GM12878 (cell line): ENCODE measurements at regions not wholly inside any gene's neighbourhood (a gene's known extent, or its start where the extent isn't known, plus 50 kb on each side); places are given as distances from the start of the nearest gene placed in this dataset.

ENCODE experiments used
- ATAC-seq: fragments of 200-7000 bp; cut with Tn5 transposase; 3 replicates; pipeline ENCODE4 v1.9.1; 2020; ENCODE audit warnings: mild to moderate bottlenecking, moderate library complexity
- BruUV-seq: library from RNA; stranded (reverse); fragments of 400-500 nt; replicated peaks from 2 replicates; lab custom pipeline; 2021; lab: Mats Ljungman, UMichigan
- CTCF ChIA-PET: fragments of 300-600 bp; sonication (Branson Sonifier 250); formaldehyde crosslinking; extraction: SDS; loops from one replicate; lab custom pipeline; 2021; ENCODE audit warnings: inconsistent platforms; lab: Yijun Ruan, JAX
- POLR2A ChIA-PET: fragments of 350-600 bp; formaldehyde crosslinking; extraction: SDS; loops from one replicate; lab custom pipeline; 2021; ENCODE audit warnings: inconsistent platforms; lab: Charles Lee
- RAD21 ChIA-PET: fragments of 300-600 bp; sonication (Branson Sonifier 250); formaldehyde crosslinking; loops from one replicate; lab custom pipeline; 2023; ENCODE audit warnings: antibody characterized with exemption; ENCODE audit not compliant: unreplicated experiment; lab: Charles Lee
- SMC1A ChIA-PET: fragments of 300-600 bp; sonication (Branson Sonifier 250); formaldehyde crosslinking; loops from one replicate; lab custom pipeline; 2023; ENCODE audit not compliant: unreplicated experiment, uncharacterized antibody; lab: Charles Lee
- DNase-seq: peaks from one replicate; pipeline ENCODE4 v3.0.0-alpha.2; 2011; ENCODE audit warnings: low read depth, low spot score
- FAIRE-seq: peaks from 3 replicates; lab custom pipeline; 2011; peaks lifted over from hg19 to GRCh38; lab: Jason Lieb, UNC
- H2AFZ ChIP-seq: 2 replicates; pipeline ENCODE4 v1.6.0; 2011; ENCODE audit warnings: low read depth, low read length, control low read depth; ENCODE audit not compliant: control insufficient read depth
- H3K27ac ChIP-seq: 2 replicates; pipeline ENCODE4 v1.5.1; 2011; ENCODE audit warnings: control low read depth; ENCODE audit not compliant: control insufficient read depth, insufficient read depth
- H3K27me3 ChIP-seq, 2 experiments: replicated peaks in 1 of 2; 2 replicates each; pipeline versions ENCODE4 v1.6.0 to v1.6.1; 2011; ENCODE audit warnings: low read length in 1 of 2; ENCODE audit not compliant: control insufficient read depth in 2 of 2, insufficient read depth in 2 of 2
- H3K36me3 ChIP-seq, 2 experiments: 2 replicates each; pipeline ENCODE4 v1.5.1; 2011; ENCODE audit warnings: low read length in 1 of 2; ENCODE audit not compliant: control insufficient read depth in 2 of 2, insufficient read depth in 2 of 2
- H3K4me1 ChIP-seq: 2 replicates; pipeline ENCODE4 v1.6.1; 2011; ENCODE audit warnings: mild to moderate bottlenecking, low read length, moderate library complexity, mixed read lengths; ENCODE audit not compliant: control insufficient read depth, insufficient read depth
- H3K4me2 ChIP-seq: 2 replicates; pipeline ENCODE4 v1.6.0; 2011; ENCODE audit warnings: control low read depth; ENCODE audit not compliant: control insufficient read depth, insufficient read depth
- H3K4me3 ChIP-seq: fragments of 200-600 bp; sonication (generic); 2 replicates; pipeline ENCODE4 v1.5.1; 2016
- H3K79me2 ChIP-seq: 2 replicates; pipeline ENCODE4 v1.6.0; 2011; ENCODE audit warnings: low read length; ENCODE audit not compliant: control insufficient read depth, insufficient read depth
- H3K9ac ChIP-seq: 2 replicates; pipeline ENCODE4 v1.8.0; 2011; ENCODE audit warnings: low read length, control low read depth, mixed read lengths; ENCODE audit not compliant: control insufficient read depth, insufficient read depth
- H3K9me3 ChIP-seq: replicated peaks from 3 replicates; pipeline ENCODE4 v1.5.1; 2011; ENCODE audit warnings: mild to moderate bottlenecking, low read length; ENCODE audit not compliant: control insufficient read depth, insufficient read depth
- H4K20me1 ChIP-seq: 2 replicates; pipeline ENCODE4 v1.6.0; 2011; ENCODE audit not compliant: control insufficient read depth, insufficient read depth
- CEBPB ChIP-seq, 2 experiments: fragments of 150-350 bp in 1 of 2; IDR thresholded peaks; 2 replicates each; pipeline ENCODE4 v1.6.1; 2012 to 2014; ENCODE audit warnings: low read depth in 2 of 2, low read length in 2 of 2, borderline replicate concordance in 1 of 2, inconsistent platforms in 1 of 2
- CHD1 ChIP-seq: IDR thresholded peaks from 2 replicates; pipeline ENCODE4 v1.6.1; 2012; ENCODE audit warnings: low read depth, low read length, improper control_type of control experiment
- CTCF ChIP-seq, 3 experiments: IDR thresholded peaks in 2 of 3; conservative IDR thresholded peaks in 1 of 3; 2 replicates each; pipeline ENCODE4 v1.5.1; 2011; ENCODE audit warnings: low read depth in 3 of 3, low read length in 3 of 3, mild to moderate bottlenecking in 3 of 3, control low read depth in 2 of 3, moderate library complexity in 2 of 3, inconsistent platforms in 1 of 3, mixed read lengths in 1 of 3; ENCODE audit not compliant: control insufficient read depth in 2 of 3, insufficient read depth in 1 of 3; ENCODE audit errors: extremely low read depth in 1 of 3
- GABPA ChIP-seq: IDR thresholded peaks from 2 replicates; pipeline ENCODE4 v1.6.1; 2014; ENCODE audit warnings: antibody characterized with exemption, low read depth, mild to moderate bottlenecking, inconsistent platforms
- HDAC2 ChIP-seq: fragments of 200-600 bp; sonication (generic); IDR thresholded peaks from 2 replicates; pipeline ENCODE4 v1.6.1; 2017
- HDAC6 ChIP-seq: fragments of 200-600 bp; sonication (generic); IDR thresholded peaks from one replicate; pipeline ENCODE4 v1.8.0; 2017; ENCODE audit warnings: antibody characterized with exemption; ENCODE audit not compliant: unreplicated experiment
- IRF3 ChIP-seq: fragments of 450-650 bp; IDR thresholded peaks from 2 replicates; pipeline ENCODE4 v1.6.1; 2014; ENCODE audit warnings: mild to moderate bottlenecking
- MXI1 ChIP-seq: fragments of 150-350 bp; IDR thresholded peaks from 2 replicates; pipeline ENCODE4 v1.6.1; 2011; ENCODE audit warnings: low read depth, mild to moderate bottlenecking, inconsistent platforms, low read length, improper control_type of control experiment
- MYB ChIP-seq: fragments of 150-350 bp; IDR thresholded peaks from 2 replicates; pipeline ENCODE4 v1.6.1; 2014; ENCODE audit warnings: mild to moderate bottlenecking, low read depth, low read length, borderline replicate concordance
- NFYA ChIP-seq: IDR thresholded peaks from 2 replicates; pipeline ENCODE4 v1.6.1; 2011; ENCODE audit warnings: low read depth, mild to moderate bottlenecking, low read length, improper control_type of control experiment, borderline replicate concordance
- NKRF ChIP-seq: fragments of 450-650 bp; conservative IDR thresholded peaks from 2 replicates; pipeline ENCODE4 v1.6.1; 2017; ENCODE audit warnings: mild to moderate bottlenecking, moderate library complexity
- PBX3 ChIP-seq: IDR thresholded peaks from 2 replicates; pipeline ENCODE4 v1.6.1; 2011; ENCODE audit warnings: mild to moderate bottlenecking, low read depth, low read length, moderate library complexity; ENCODE audit not compliant: insufficient replicate concordance
- PKNOX1 ChIP-seq: fragments of 450-650 bp; IDR thresholded peaks from 2 replicates; pipeline ENCODE4 v1.6.1; 2016; ENCODE audit warnings: mild to moderate bottlenecking
- PML ChIP-seq: IDR thresholded peaks from 2 replicates; pipeline ENCODE4 v1.6.1; 2012; ENCODE audit warnings: low read length, inconsistent platforms
- SREBF2 ChIP-seq: IDR thresholded peaks from 2 replicates; pipeline ENCODE4 v1.6.1; 2012; ENCODE audit warnings: mild to moderate bottlenecking, low read length
- SUPT20H ChIP-seq: IDR thresholded peaks from 2 replicates; pipeline ENCODE4 v1.6.1; 2011; ENCODE audit warnings: low read depth, mild to moderate bottlenecking, low read length, moderate library complexity, borderline replicate concordance; ENCODE audit not compliant: control insufficient read depth
- WGBS: methylation state at CpG from one replicate; pipeline ENCODE4 v1.1.6; 2016; ENCODE audit warnings: low lambda C conversion rate; ENCODE audit not compliant: insufficient replicate concordance, insufficient coverage; ENCODE audit errors: missing lambda C conversion rate; 5-methylcytosine and 5-hydroxymethylcytosine counted together
- in situ Hi-C: fragments of 300-500 bp; cut with MboI; formaldehyde crosslinking; loops from 9 replicates; pipeline ENCODE4 v1.14.3; 2018; ENCODE audit warnings: mixed read lengths
- intact Hi-C: fragments of 100-400 bp; cut with micrococcal nuclease; formaldehyde crosslinking; loops from one replicate; pipeline ENCODE4 v1.14.2; 2022; ENCODE audit not compliant: unreplicated experiment

GRCh38 chr2:108073415-108074072 lies 87.2 kb downstream of the SLC5A7 start (continued):
- TF ChIP-seq GABPA (no peak), CHD1 (no peak), CEBPB (IDR thresholded peaks at IDR 0.05; ENCODE audit: borderline replicate concordance in 1 of 2, low read depth in 2 of 2, low read length in 2 of 2) (no peak), SUPT20H (no peak), PKNOX1 (no peak), SREBF2 (no peak), NKRF (no peak)
- TF ChIP-seq, all 136 proteins: peak for 0

- Histone ChIP-seq H3K4me3 (no peak overlapping the region), H3K27ac (no peak overlapping the region), H3K79me2 (no peaks in the 10 kb centered on the region), H3K4me2 (no peak overlapping the region), H3K9me3 (no peaks in the 10 kb centered on the region), H3K4me1 (no peaks in the 10 kb centered on the region), H3K27me3 (no peaks in the 10 kb centered on the region; a peak in 1 of 4 replicates), H3K36me3 (no peaks in the 10 kb centered on the region), H4K20me1 (no peaks in the 10 kb centered on the region), H3K9ac (no peak overlapping the region), H2AFZ (no peak overlapping the region)
- no peak for FAIRE-seq
- ATAC-seq, result no peak
- ChIA-PET SMC1A (no interaction called here), RAD21 (no interaction called here), CTCF (no interaction called here), POLR2A (no interaction called here)
- in situ Hi-C loops (no loop called here), intact Hi-C loops (no loop called here)
- DNase-seq, result no peak
- no TSS peak for BruUV-seq
- 50% methylated on average over 4 of the region's 4 CpGs for WGBS
- no peak for TF ChIP-seq SREBF2
- no peak for TF ChIP-seq HDAC2
- no peak for TF ChIP-seq HDAC6
- no peak for TF ChIP-seq CTCF (IDR thresholded peaks at IDR 0.05 in 2 of 3, conservative IDR thresholded peaks at IDR 0.05 in 1 of 3; ENCODE audit: control insufficient read depth in 2 of 3, extremely low read depth in 1 of 3, insufficient read depth in 1 of 3, low read depth in 3 of 3, low read length in 3 of 3)
- TF ChIP-seq PBX3, result no peak
- TF ChIP-seq MXI1, result no peak
- no peak for TF ChIP-seq PML
- no peak for TF ChIP-seq MYB
- TF ChIP-seq NFYA, result no peak
- TF ChIP-seq IRF3, result no peak
Measured at GRCh38 chr2:108074150-108074549, 87.8 kb downstream of the SLC5A7 start.
